ENCODE measurements at regions not wholly inside any gene's neighbourhood (a gene's known extent, or its start where the extent isn't known, plus 50 kb on each side); places are given as distances from the start of the nearest gene placed in this dataset.

DNA sequence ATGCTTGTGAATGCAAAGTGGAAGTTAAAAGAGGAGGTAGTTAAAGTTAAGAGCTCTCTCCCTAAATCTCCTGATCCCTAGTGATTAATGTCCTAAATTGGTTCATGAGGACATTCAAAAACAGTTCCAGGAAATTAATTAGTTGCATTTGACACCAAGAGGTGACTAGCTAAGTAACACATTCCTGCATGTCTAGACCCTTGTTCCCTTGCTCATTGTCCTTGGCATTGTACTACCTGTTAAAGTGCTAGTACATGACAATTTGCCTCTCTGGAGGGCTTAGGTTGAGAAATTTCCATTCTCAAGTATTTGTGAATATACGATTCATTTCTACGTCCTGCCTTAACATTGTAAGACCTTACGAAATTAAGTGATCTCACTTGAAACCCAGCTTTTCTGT lies 278.6 kb upstream of the CDH10 start:
- Histone ChIP-seq H3K27ac (ENCODE audit: low read depth in 2 of 2, low read length in 2 of 2) (no peak overlapping the region), H3K9me3 (ENCODE audit: control insufficient read depth in 2 of 2, low read length in 2 of 2) (no peaks in the 10 kb centered on the region), H3K27me3 (ENCODE audit: control insufficient read depth in 2 of 2, insufficient read depth in 2 of 2, low read length in 2 of 2) (no peaks in the 10 kb centered on the region), H3K4me1 (ENCODE audit: control insufficient read depth in 2 of 2, insufficient read depth in 2 of 2, low read length in 2 of 2) (no peaks in the 10 kb centered on the region), H3K36me3 (ENCODE audit: control insufficient read depth in 2 of 2, insufficient read depth in 2 of 2, low read length in 2 of 2) (no peaks in the 10 kb centered on the region), H3K9ac (ENCODE audit: low read depth in 1 of 2, low read length in 2 of 2) (no peak overlapping the region), H3K4me3 (ENCODE audit: low read length in 2 of 2) (no peak overlapping the region)

DNA sequence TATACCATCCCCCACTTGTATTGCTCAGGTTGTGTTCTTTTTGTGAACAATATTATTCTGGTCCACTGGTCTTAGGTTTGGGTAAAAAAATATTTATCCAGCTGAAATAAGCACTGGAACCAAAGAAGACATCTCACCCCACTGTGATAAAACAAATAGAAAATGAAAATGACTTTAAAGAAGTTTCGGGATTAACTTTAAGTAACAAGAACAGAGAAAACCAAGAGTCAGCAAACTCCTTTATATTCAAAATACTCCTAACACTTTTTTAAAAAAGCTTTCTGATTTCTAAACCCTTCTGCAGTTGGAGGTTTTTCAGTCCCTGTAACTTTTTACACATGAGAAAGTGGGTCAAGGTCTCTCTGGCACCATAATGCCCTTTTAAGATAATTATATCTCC lies 273.9 kb upstream of the CDH10 start:
- no peaks in the 10 kb centered on the region for H3K9me3 ChIP-seq (ENCODE audit: control insufficient read depth in 2 of 2, low read length in 2 of 2)
- no peak overlapping the region for H3K27ac ChIP-seq (ENCODE audit: low read depth in 2 of 2, low read length in 2 of 2)
- H3K4me3 ChIP-seq (ENCODE audit: low read length in 2 of 2) = no peak overlapping the region
- H3K4me1 ChIP-seq (ENCODE audit: control insufficient read depth in 2 of 2, insufficient read depth in 2 of 2, low read length in 2 of 2) = no peaks in the 10 kb centered on the region
- no peak overlapping the region for H3K9ac ChIP-seq (ENCODE audit: low read depth in 1 of 2, low read length in 2 of 2)
- no peaks in the 10 kb centered on the region for H3K36me3 ChIP-seq (ENCODE audit: control insufficient read depth in 2 of 2, insufficient read depth in 2 of 2, low read length in 2 of 2)
- no peaks in the 10 kb centered on the region for H3K27me3 ChIP-seq (ENCODE audit: control insufficient read depth in 2 of 2, insufficient read depth in 2 of 2, low read length in 2 of 2)

DNA sequence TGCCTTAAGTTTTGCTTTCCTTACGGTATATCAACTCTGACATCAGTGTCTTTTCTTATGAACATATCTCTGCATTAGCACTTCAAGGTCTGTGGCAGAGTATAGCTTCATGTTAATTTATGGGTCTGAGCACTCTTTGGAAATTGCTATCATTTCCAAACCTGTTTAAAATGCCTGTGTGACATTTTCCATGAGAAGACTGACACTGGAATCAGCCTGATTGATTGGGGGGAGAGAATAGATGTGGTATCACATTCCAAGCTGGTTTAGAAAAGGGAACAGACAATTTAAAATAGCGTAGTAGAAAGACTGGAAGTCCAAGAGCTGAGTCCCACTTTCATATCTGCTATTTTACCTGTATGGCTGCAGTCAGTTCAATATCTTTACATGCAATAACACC lies 272.1 kb upstream of the CDH10 start:
- H3K9me3 ChIP-seq (ENCODE audit: control insufficient read depth in 2 of 2, low read length in 2 of 2) = no peaks in the 10 kb centered on the region
- no peak overlapping the region for H3K27ac ChIP-seq (ENCODE audit: low read depth in 2 of 2, low read length in 2 of 2)
- H3K9ac ChIP-seq (ENCODE audit: low read depth in 1 of 2, low read length in 2 of 2) = no peak overlapping the region
- no peaks in the 10 kb centered on the region for H3K27me3 ChIP-seq (ENCODE audit: control insufficient read depth in 2 of 2, insufficient read depth in 2 of 2, low read length in 2 of 2)
- H3K4me3 ChIP-seq (ENCODE audit: low read length in 2 of 2) = no peak overlapping the region
- no peaks in the 10 kb centered on the region for H3K4me1 ChIP-seq (ENCODE audit: control insufficient read depth in 2 of 2, insufficient read depth in 2 of 2, low read length in 2 of 2)
- H3K36me3 ChIP-seq (ENCODE audit: control insufficient read depth in 2 of 2, insufficient read depth in 2 of 2, low read length in 2 of 2) = no peaks in the 10 kb centered on the region

DNA sequence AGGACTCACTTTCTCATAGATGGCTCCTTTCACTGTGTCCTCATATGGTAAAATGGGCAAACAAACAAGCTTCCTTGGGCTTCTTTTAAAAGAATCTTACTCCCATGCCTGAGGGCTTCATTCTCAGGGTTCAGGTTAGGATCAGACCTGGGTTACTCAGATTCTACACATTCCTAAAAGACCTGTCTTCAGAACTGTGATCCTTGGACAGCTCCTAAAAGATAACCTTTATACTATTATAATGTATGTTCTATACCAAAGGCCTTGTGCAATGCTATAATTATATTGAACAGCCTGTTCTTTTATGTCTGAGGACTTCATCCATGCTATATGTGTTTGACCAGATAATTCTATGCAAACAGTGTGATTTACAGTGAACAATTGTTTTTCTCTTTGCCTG lies 264.4 kb upstream of the CDH10 start:
- H3K4me3 ChIP-seq (ENCODE audit: low read length in 2 of 2) = no peak overlapping the region

DNA sequence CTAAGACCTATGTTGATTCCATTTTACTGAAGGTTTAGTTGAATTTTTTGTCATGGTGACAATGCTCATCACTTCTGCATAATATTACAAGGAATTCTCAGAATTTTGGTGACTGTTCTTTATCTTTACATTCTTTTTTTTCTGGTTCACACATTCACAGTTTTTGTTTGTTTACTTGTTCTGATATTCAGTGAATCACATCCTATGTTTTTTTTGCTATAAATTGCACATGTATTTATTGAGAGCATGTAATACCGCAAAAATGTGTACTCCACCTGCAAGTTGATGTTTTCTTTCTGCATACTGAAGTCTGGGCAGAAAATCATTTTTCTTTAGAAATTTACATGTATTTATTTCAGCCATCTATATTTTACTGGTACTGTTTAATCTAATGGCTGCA lies 261.9 kb upstream of the CDH10 start:
- Histone ChIP-seq H3K9ac (ENCODE audit: low read depth in 1 of 2, low read length in 2 of 2) (no peak overlapping the region), H3K27me3 (ENCODE audit: control insufficient read depth in 2 of 2, insufficient read depth in 2 of 2, low read length in 2 of 2) (no peaks in the 10 kb centered on the region), H3K36me3 (ENCODE audit: control insufficient read depth in 2 of 2, insufficient read depth in 2 of 2, low read length in 2 of 2) (no peaks in the 10 kb centered on the region), H3K4me3 (ENCODE audit: low read length in 2 of 2) (no peak overlapping the region), H3K27ac (ENCODE audit: low read depth in 2 of 2, low read length in 2 of 2) (no peak overlapping the region), H3K4me1 (ENCODE audit: control insufficient read depth in 2 of 2, insufficient read depth in 2 of 2, low read length in 2 of 2) (no peaks in the 10 kb centered on the region), H3K9me3 (ENCODE audit: control insufficient read depth in 2 of 2, low read length in 2 of 2) (no peaks in the 10 kb centered on the region)

More for the DNA sequence above, 264.4 kb upstream of the CDH10 start:
- Histone ChIP-seq H3K9ac (ENCODE audit: low read depth in 1 of 2, low read length in 2 of 2) (no peak overlapping the region), H3K27ac (ENCODE audit: low read depth in 2 of 2, low read length in 2 of 2) (no peak overlapping the region), H3K4me1 (ENCODE audit: control insufficient read depth in 2 of 2, insufficient read depth in 2 of 2, low read length in 2 of 2) (no peaks in the 10 kb centered on the region), H3K27me3 (ENCODE audit: control insufficient read depth in 2 of 2, insufficient read depth in 2 of 2, low read length in 2 of 2) (no peaks in the 10 kb centered on the region), H3K9me3 (ENCODE audit: control insufficient read depth in 2 of 2, low read length in 2 of 2) (no peaks in the 10 kb centered on the region), H3K36me3 (ENCODE audit: control insufficient read depth in 2 of 2, insufficient read depth in 2 of 2, low read length in 2 of 2) (no peaks in the 10 kb centered on the region)

DNA sequence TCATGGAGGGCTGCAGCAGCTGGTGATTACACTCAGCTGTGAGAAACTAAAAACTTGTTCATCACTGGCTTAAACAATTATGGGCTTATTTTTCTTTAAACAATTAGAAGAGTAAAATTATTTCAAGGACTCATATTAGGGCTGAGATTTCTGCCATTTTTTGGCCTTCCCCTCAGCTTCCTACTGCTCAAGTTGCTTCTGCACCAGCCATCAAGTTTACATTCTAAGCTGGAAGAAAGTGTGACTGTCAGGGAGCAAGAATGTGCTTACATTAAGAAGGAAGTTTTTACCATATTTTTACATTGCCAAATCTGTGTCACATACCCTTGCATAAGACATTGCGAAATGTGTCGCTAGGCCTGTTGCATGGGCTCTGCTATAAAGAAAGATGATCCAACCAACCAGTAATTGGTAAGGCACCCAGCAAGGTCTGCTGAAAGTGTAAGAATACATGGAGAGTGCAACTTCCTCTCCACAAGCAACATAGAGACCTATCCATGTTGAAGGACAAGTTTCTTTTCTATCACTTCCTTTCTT lies 260.3 kb upstream of the CDH10 start:
- Histone ChIP-seq H3K9ac (ENCODE audit: low read depth in 1 of 2, low read length in 2 of 2) (no peak overlapping the region), H3K9me3 (ENCODE audit: control insufficient read depth in 2 of 2, low read length in 2 of 2) (no peaks in the 10 kb centered on the region), H3K27ac (ENCODE audit: low read depth in 2 of 2, low read length in 2 of 2) (no peak overlapping the region), H3K36me3 (ENCODE audit: control insufficient read depth in 2 of 2, insufficient read depth in 2 of 2, low read length in 2 of 2) (no peaks in the 10 kb centered on the region), H3K4me3 (ENCODE audit: low read length in 2 of 2) (no peak overlapping the region), H3K4me1 (ENCODE audit: control insufficient read depth in 2 of 2, insufficient read depth in 2 of 2, low read length in 2 of 2) (no peaks in the 10 kb centered on the region), H3K27me3 (ENCODE audit: control insufficient read depth in 2 of 2, insufficient read depth in 2 of 2, low read length in 2 of 2) (no peaks in the 10 kb centered on the region)

DNA sequence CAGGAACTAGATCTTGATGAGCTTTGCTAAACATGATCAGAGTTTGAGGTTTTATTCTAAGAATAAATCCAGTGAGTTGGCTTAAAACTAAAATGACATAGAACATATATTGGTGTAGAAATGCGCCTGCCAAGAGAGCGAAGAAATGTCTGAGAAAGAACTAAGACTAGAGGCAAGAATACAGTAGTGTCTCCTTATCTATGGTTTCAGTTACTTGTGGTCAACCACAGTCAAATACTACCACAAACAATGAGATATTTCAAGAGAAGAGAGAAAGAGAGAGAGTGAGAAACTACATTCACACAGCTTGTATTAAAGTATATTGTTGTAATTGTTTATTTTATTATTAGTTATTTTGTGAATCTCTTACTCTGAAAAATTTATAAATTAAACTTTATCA lies 254.4 kb upstream of the CDH10 start:
- Histone ChIP-seq H3K9ac (ENCODE audit: low read depth in 1 of 2, low read length in 2 of 2) (no peak overlapping the region), H3K36me3 (ENCODE audit: control insufficient read depth in 2 of 2, insufficient read depth in 2 of 2, low read length in 2 of 2) (no peaks in the 10 kb centered on the region), H3K9me3 (ENCODE audit: control insufficient read depth in 2 of 2, low read length in 2 of 2) (no peaks in the 10 kb centered on the region), H3K27ac (ENCODE audit: low read depth in 2 of 2, low read length in 2 of 2) (no peak overlapping the region), H3K4me1 (ENCODE audit: control insufficient read depth in 2 of 2, insufficient read depth in 2 of 2, low read length in 2 of 2) (no peaks in the 10 kb centered on the region), H3K4me3 (ENCODE audit: low read length in 2 of 2) (no peak overlapping the region), H3K27me3 (ENCODE audit: control insufficient read depth in 2 of 2, insufficient read depth in 2 of 2, low read length in 2 of 2) (no peaks in the 10 kb centered on the region)

DNA sequence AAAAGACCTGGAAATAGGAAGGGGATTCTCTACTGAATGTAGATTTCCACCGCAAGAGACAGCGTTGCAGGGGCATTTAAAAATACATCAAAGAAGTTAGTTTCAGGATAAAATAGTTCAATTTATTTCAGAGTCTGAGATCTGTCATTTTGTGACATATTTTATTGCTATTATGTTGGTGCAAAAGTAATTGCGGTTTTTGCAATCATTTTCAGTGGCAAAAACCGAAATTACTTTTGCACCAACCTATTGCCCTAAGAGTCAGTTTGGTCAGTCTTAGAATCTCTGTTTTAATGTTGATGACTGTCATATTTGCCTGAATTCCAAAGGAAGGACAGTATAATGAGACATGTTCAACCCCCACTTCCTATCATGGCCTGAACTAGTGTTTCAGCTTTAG lies 219.5 kb upstream of the CDH10 start:
- H3K4me3 ChIP-seq (ENCODE audit: low read length in 2 of 2) = no peak overlapping the region
- no peak overlapping the region for H3K9ac ChIP-seq (ENCODE audit: low read depth in 1 of 2, low read length in 2 of 2)
- H3K9me3 ChIP-seq (ENCODE audit: control insufficient read depth in 2 of 2, low read length in 2 of 2) = peaks cover under 1 to 5% of the 10 kb centered on the region in 2 donors
- no peaks in the 10 kb centered on the region for H3K36me3 ChIP-seq (ENCODE audit: control insufficient read depth in 2 of 2, insufficient read depth in 2 of 2, low read length in 2 of 2)
- no peak overlapping the region for H3K27ac ChIP-seq (ENCODE audit: low read depth in 2 of 2, low read length in 2 of 2)
- H3K27me3 ChIP-seq (ENCODE audit: control insufficient read depth in 2 of 2, insufficient read depth in 2 of 2, low read length in 2 of 2) = no peaks in the 10 kb centered on the region
- H3K4me1 ChIP-seq (ENCODE audit: control insufficient read depth in 2 of 2, insufficient read depth in 2 of 2, low read length in 2 of 2) = no peaks in the 10 kb centered on the region

DNA sequence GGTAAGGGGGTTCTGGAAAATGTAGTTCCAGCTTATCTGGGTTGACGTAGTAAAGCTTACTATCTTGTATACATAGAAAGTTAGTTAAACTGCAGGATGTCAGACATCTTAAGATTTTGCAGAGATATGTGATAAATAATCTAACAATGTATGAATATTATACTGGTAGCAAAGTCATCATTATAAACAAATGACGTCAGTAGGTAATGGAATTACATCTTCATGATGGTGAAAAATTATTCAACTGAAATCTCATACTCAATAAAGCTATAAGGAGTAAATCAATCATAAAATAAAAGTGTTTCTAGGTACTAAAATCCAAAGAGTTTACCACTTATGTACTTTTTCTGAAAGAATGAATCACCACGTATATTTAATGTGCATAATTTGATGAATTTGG lies 217.3 kb upstream of the CDH10 start:
- Histone ChIP-seq H3K36me3 (ENCODE audit: control insufficient read depth in 2 of 2, insufficient read depth in 2 of 2, low read length in 2 of 2) (no peaks in the 10 kb centered on the region), H3K4me3 (ENCODE audit: low read length in 2 of 2) (no peak overlapping the region), H3K9ac (ENCODE audit: low read depth in 1 of 2, low read length in 2 of 2) (no peak overlapping the region), H3K4me1 (ENCODE audit: control insufficient read depth in 2 of 2, insufficient read depth in 2 of 2, low read length in 2 of 2) (no peaks in the 10 kb centered on the region), H3K27me3 (ENCODE audit: control insufficient read depth in 2 of 2, insufficient read depth in 2 of 2, low read length in 2 of 2) (no peaks in the 10 kb centered on the region), H3K27ac (ENCODE audit: low read depth in 2 of 2, low read length in 2 of 2) (no peak overlapping the region), H3K9me3 (ENCODE audit: control insufficient read depth in 2 of 2, low read length in 2 of 2) (peaks cover 3 to 5% of the 10 kb centered on the region in 2 donors)

DNA sequence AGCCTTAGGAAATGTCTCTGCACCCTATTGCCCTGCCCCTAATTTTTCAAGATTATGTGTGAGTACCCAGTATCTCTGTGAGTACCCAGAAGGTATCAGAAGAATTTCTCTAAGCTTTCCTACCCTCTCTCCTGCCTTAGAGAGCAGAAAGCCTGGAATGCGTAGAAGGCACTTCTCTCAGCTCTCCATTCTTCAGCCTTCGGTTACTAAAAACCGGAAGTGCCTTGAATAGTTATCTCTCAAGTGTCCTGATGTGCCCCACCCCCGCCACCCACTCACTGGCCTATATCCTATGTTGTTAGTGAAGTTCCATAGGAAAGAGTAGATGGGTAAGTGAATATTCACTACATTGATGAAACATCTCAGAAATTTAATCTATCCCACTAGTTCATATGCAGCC lies 210.7 kb upstream of the CDH10 start:
- Histone ChIP-seq H3K4me3 (ENCODE audit: low read length in 2 of 2) (no peak overlapping the region), H3K27me3 (ENCODE audit: control insufficient read depth in 2 of 2, insufficient read depth in 2 of 2, low read length in 2 of 2) (no peaks in the 10 kb centered on the region), H3K36me3 (ENCODE audit: control insufficient read depth in 2 of 2, insufficient read depth in 2 of 2, low read length in 2 of 2) (no peaks in the 10 kb centered on the region), H3K9ac (ENCODE audit: low read depth in 1 of 2, low read length in 2 of 2) (no peak overlapping the region), H3K27ac (ENCODE audit: low read depth in 2 of 2, low read length in 2 of 2) (no peak overlapping the region), H3K4me1 (ENCODE audit: control insufficient read depth in 2 of 2, insufficient read depth in 2 of 2, low read length in 2 of 2) (no peaks in the 10 kb centered on the region), H3K9me3 (ENCODE audit: control insufficient read depth in 2 of 2, low read length in 2 of 2) (peaks cover 0 to 3% of the 10 kb centered on the region in 2 donors)

DNA sequence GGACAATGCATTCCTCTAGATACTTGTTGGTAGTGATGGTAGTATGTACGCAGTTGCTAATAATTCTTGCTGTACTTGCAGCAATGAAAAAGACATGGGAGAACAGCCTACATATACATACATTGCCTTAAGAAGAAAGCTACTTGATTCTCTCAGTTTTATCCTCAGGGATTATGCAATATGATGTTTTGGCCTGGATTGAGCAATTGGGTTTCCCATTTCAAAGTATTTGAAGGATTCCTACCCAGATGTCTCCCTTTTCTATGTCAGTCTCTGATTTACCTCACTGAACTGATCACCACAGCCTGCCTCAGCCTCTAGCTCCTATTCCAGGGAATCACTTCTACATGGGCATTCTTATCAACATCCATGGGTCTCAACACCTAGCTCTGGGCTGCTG lies 210.1 kb upstream of the CDH10 start:
- no peak overlapping the region for H3K9ac ChIP-seq (ENCODE audit: low read depth in 1 of 2, low read length in 2 of 2)
- H3K4me1 ChIP-seq (ENCODE audit: control insufficient read depth in 2 of 2, insufficient read depth in 2 of 2, low read length in 2 of 2) = no peaks in the 10 kb centered on the region
- H3K9me3 ChIP-seq (ENCODE audit: control insufficient read depth in 2 of 2, low read length in 2 of 2) = peaks cover 0 to 3% of the 10 kb centered on the region in 2 donors
- no peak overlapping the region for H3K4me3 ChIP-seq (ENCODE audit: low read length in 2 of 2)
- no peaks in the 10 kb centered on the region for H3K36me3 ChIP-seq (ENCODE audit: control insufficient read depth in 2 of 2, insufficient read depth in 2 of 2, low read length in 2 of 2)
- H3K27me3 ChIP-seq (ENCODE audit: control insufficient read depth in 2 of 2, insufficient read depth in 2 of 2, low read length in 2 of 2) = no peaks in the 10 kb centered on the region
- H3K27ac ChIP-seq (ENCODE audit: low read depth in 2 of 2, low read length in 2 of 2) = no peak overlapping the region
